ENCODE measurements at regions not wholly inside any gene's neighbourhood (a gene's known extent, or its start where the extent isn't known, plus 50 kb on each side); places are given as distances from the start of the nearest gene placed in this dataset.

DNA sequence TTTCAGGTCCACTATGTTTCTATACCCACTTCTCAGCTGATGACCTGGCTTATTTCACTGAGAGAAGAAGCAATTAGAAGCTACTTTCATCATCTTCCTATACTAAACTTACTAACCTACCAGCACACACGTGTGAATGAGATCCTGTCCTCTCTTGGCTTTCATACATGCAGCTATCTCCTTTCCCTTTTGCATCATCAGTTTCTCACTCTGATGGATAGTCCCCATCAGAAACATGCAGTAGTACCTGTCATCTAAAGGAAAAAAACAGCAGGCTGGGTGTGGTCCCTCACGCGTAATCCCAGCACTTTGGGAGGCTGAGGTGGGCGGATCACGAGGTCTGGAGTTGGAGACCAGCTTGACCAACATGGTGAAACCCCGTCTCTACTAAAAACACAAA, 237.6 kb upstream of the C2CD4B start:
- no peak overlapping the region for H2AFZ ChIP-seq (ENCODE audit: low read depth, low read length)
- no peaks in the 10 kb centered on the region for H3K4me1 ChIP-seq (ENCODE audit: low read length)
- peaks cover 2% of the 10 kb centered on the region for H3K36me3 ChIP-seq (replicated peaks; ENCODE audit: low read depth, low read length)
- peaks cover 9% of the 10 kb centered on the region; the same call in 1 of the 2 replicates for H3K9me3 ChIP-seq (ENCODE audit: insufficient read depth, low read length)
- TF ChIP-seq EZH2phosphoT487 (IDR thresholded peaks at IDR 0.05; ENCODE audit: low read depth) (no peak), CTCF (IDR thresholded peaks at IDR 0.05; ENCODE audit: low read depth, low read length) (no peak)
- no peaks in the 10 kb centered on the region for H3K79me2 ChIP-seq (ENCODE audit: low read length)
- H3K27me3 ChIP-seq (ENCODE audit: low read depth, low read length) = no peaks in the 10 kb centered on the region
- H3K9ac ChIP-seq (ENCODE audit: low read length) = no peak overlapping the region
- H3K4me2 ChIP-seq (ENCODE audit: low read length) = no peak overlapping the region
- no peak overlapping the region for H3K27ac ChIP-seq (ENCODE audit: low read length)
- no peak overlapping the region for H3K4me3 ChIP-seq (ENCODE audit: low read length)
- H4K20me1 ChIP-seq (ENCODE audit: insufficient read depth, low read length) = no peaks in the 10 kb centered on the region

GRCh38 chr15:62403164-62403809, 238.2 kb upstream of the C2CD4B start:
- Histone ChIP-seq H3K4me1 (ENCODE audit: low read length) (no peaks in the 10 kb centered on the region), H3K27ac (ENCODE audit: low read length) (no peak overlapping the region), H3K4me2 (ENCODE audit: low read length) (no peak overlapping the region), H3K79me2 (ENCODE audit: low read length) (no peaks in the 10 kb centered on the region), H3K36me3 (replicated peaks; ENCODE audit: low read depth, low read length) (no peaks in the 10 kb centered on the region), H3K9me3 (ENCODE audit: insufficient read depth, low read length) (peaks cover 6% of the 10 kb centered on the region; the same call in 1 of the 2 replicates), H3K4me3 (ENCODE audit: low read length) (no peak overlapping the region), H4K20me1 (ENCODE audit: insufficient read depth, low read length) (no peaks in the 10 kb centered on the region), H3K27me3 (ENCODE audit: low read depth, low read length) (no peaks in the 10 kb centered on the region), H2AFZ (ENCODE audit: low read depth, low read length) (no peak overlapping the region), H3K9ac (ENCODE audit: low read length) (no peak overlapping the region)
- TF ChIP-seq CTCF (IDR thresholded peaks at IDR 0.05; ENCODE audit: low read depth, low read length) (no peak), EZH2phosphoT487 (IDR thresholded peaks at IDR 0.05; ENCODE audit: low read depth) (no peak)

- H2AFZ ChIP-seq (ENCODE audit: low read depth, low read length) = no peak overlapping the region
- no peak overlapping the region for H3K9ac ChIP-seq (ENCODE audit: low read length)
- H4K20me1 ChIP-seq (ENCODE audit: insufficient read depth, low read length) = no peaks in the 10 kb centered on the region
- no peak overlapping the region for H3K4me2 ChIP-seq (ENCODE audit: low read length)
- H3K9me3 ChIP-seq (ENCODE audit: insufficient read depth, low read length) = peaks cover 6% of the 10 kb centered on the region; the same call in 1 of the 2 replicates
- H3K27ac ChIP-seq (ENCODE audit: low read length) = no peak overlapping the region
- H3K4me1 ChIP-seq (ENCODE audit: low read length) = no peaks in the 10 kb centered on the region
- H3K36me3 ChIP-seq (replicated peaks; ENCODE audit: low read depth, low read length) = no peaks in the 10 kb centered on the region
- H3K27me3 ChIP-seq (ENCODE audit: low read depth, low read length) = no peaks in the 10 kb centered on the region
- no peak overlapping the region for H3K4me3 ChIP-seq (ENCODE audit: low read length)
- TF ChIP-seq CTCF (IDR thresholded peaks at IDR 0.05; ENCODE audit: low read depth, low read length) (no peak), EZH2phosphoT487 (IDR thresholded peaks at IDR 0.05; ENCODE audit: low read depth) (no peak)
- no peaks in the 10 kb centered on the region for H3K79me2 ChIP-seq (ENCODE audit: low read length)
These were observed 239.3 kb upstream of the C2CD4B start for GRCh38 chr15:62404194-62404985.

DNA sequence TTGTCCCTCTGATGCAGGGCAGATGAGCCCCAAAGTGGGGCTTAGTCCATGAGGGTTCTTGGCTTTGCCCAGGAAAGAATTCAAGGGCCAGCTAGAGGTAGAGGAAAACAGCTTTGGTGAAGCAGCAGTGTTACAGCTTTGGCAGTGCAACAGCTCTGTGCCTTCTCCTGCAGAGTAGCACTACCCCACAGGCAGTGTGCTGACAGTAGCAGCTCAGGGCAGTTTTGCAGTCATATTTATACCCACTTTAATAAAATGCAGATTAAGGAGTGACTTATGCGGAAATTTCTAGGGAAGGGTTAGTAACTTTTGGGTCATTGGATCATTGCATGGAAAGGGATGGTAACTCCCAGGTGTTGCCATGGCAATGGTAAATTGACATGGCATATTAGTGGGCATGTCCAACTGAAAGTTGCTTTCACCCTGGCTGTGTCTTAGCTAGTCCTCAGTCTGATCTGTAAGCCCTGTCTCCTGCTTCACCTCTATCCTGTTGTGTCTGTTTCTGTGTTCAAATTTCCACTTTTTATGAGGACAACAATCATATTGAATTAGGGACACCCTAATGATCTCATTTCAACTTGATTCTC, 241.3 kb upstream of the C2CD4B start:
- Histone ChIP-seq H3K9ac (ENCODE audit: low read length) (no peak overlapping the region), H3K79me2 (ENCODE audit: low read length) (no peaks in the 10 kb centered on the region), H3K4me2 (ENCODE audit: low read length) (no peak overlapping the region), H3K9me3 (ENCODE audit: insufficient read depth, low read length) (no peaks in the 10 kb centered on the region), H2AFZ (ENCODE audit: low read depth, low read length) (no peak overlapping the region), H3K4me1 (ENCODE audit: low read length) (no peaks in the 10 kb centered on the region), H3K27ac (ENCODE audit: low read length) (no peak overlapping the region), H3K36me3 (replicated peaks; ENCODE audit: low read depth, low read length) (no peaks in the 10 kb centered on the region), H3K4me3 (ENCODE audit: low read length) (no peak overlapping the region), H4K20me1 (ENCODE audit: insufficient read depth, low read length) (no peaks in the 10 kb centered on the region), H3K27me3 (ENCODE audit: low read depth, low read length) (no peaks in the 10 kb centered on the region)
- no peak for TF ChIP-seq CTCF (IDR thresholded peaks at IDR 0.05; ENCODE audit: low read depth, low read length)
- no peak for TF ChIP-seq EZH2phosphoT487 (IDR thresholded peaks at IDR 0.05; ENCODE audit: low read depth)

Measured in OCI-LY3 (cell line).